IMR-90 (cell line): ENCODE measurements at regions not wholly inside any gene's neighbourhood (a gene's known extent, or its start where the extent isn't known, plus 50 kb on each side); places are given as distances from the start of the nearest gene placed in this dataset.

ENCODE experiments used
- ATAC-seq: fragments of 200-7000 bp; cut with Tn5 transposase; 2 replicates; pipeline ENCODE4 v1.9.1; 2020; ENCODE audit warnings: low read depth, mild to moderate bottlenecking, moderate library complexity
- BruUV-seq: library from RNA; stranded (reverse); fragments of 400-500 nt; replicated peaks from 2 replicates; lab custom pipeline; 2021; lab: Mats Ljungman, UMichigan
- CTCF ChIA-PET: fragments of 300-600 bp; formaldehyde crosslinking; extraction: SDS; loops from one replicate; lab custom pipeline; 2021; ENCODE audit warnings: antibody characterized with exemption; lab: Yijun Ruan, JAX
- POLR2A ChIA-PET: fragments of 300-600 bp; sonication (Branson Sonifier 250); formaldehyde crosslinking; loops from one replicate; lab custom pipeline; 2022; ENCODE audit warnings: antibody characterized with exemption; ENCODE audit not compliant: unreplicated experiment; lab: Charles Lee
- DNase-seq: peaks from one replicate; pipeline ENCODE4 v3.0.0; 2013
- H2AFZ ChIP-seq: replicated peaks from 2 replicates; pipeline ENCODE3; 2013; ENCODE audit warnings: low read length, mild to moderate bottlenecking; ENCODE audit not compliant: poor library complexity
- H2AK5ac ChIP-seq: 2 replicates; pipeline ENCODE4 v1.6.1; 2013; ENCODE audit warnings: low read depth, low read length, inconsistent platforms
- H2AK9ac ChIP-seq: replicated peaks from 2 replicates; pipeline ENCODE3; 2013; ENCODE audit warnings: mild to moderate bottlenecking, low read depth, low read length, moderate library complexity; ENCODE audit not compliant: poor library complexity
- H2BK120ac ChIP-seq: 2 replicates; pipeline ENCODE4 v1.6.1; 2013; ENCODE audit warnings: low read depth, low read length, inconsistent platforms
- H2BK15ac ChIP-seq: 3 replicates; pipeline ENCODE4 v1.6.1; 2013; ENCODE audit warnings: low read depth, low read length, inconsistent platforms
- H2BK20ac ChIP-seq: 2 replicates; pipeline ENCODE4 v1.6.1; 2013; ENCODE audit warnings: low read depth, mild to moderate bottlenecking, inconsistent platforms, low read length, moderate library complexity
- H2BK5ac ChIP-seq: 2 replicates; pipeline ENCODE4 v1.6.1; 2013; ENCODE audit warnings: mild to moderate bottlenecking, low read depth, low read length, inconsistent platforms; ENCODE audit not compliant: poor library complexity, severe bottlenecking
- H3K14ac ChIP-seq: replicated peaks from 2 replicates; pipeline ENCODE4 v1.6.1; 2013; ENCODE audit warnings: low read depth, low read length, inconsistent platforms
- H3K18ac ChIP-seq: 2 replicates; pipeline ENCODE4 v1.6.1; 2013; ENCODE audit warnings: low read depth, low read length, control low read depth
- H3K23ac ChIP-seq: 2 replicates; pipeline ENCODE4 v1.6.1; 2013; ENCODE audit warnings: low read depth, low read length, inconsistent platforms
- H3K27ac ChIP-seq: 2 replicates; pipeline ENCODE4 v1.5.1; 2013; ENCODE audit warnings: mild to moderate bottlenecking, control low read depth, low read length; ENCODE audit not compliant: insufficient read depth
- H3K27me3 ChIP-seq: 2 replicates; pipeline ENCODE4 v1.6.1; 2013; ENCODE audit warnings: low read length; ENCODE audit not compliant: control insufficient read depth, insufficient read depth
- H3K36me3 ChIP-seq: 2 replicates; pipeline ENCODE4 v1.6.1; 2013; ENCODE audit warnings: low read length, mixed read lengths; ENCODE audit not compliant: control insufficient read depth, insufficient read depth
- H3K4ac ChIP-seq: 2 replicates; pipeline ENCODE4 v1.6.1; 2013; ENCODE audit warnings: low read depth, low read length, inconsistent platforms
- H3K4me1 ChIP-seq: 2 replicates; pipeline ENCODE4 v1.6.1; 2013; ENCODE audit warnings: low read length, mixed read lengths; ENCODE audit not compliant: control insufficient read depth, insufficient read depth
- H3K4me2 ChIP-seq: 2 replicates; pipeline ENCODE4 v1.6.1; 2013; ENCODE audit warnings: low read depth, mild to moderate bottlenecking, control low read depth, low read length, moderate library complexity
- H3K4me3 ChIP-seq: 2 replicates; pipeline ENCODE4 v1.5.1; 2013; ENCODE audit warnings: low read depth, mild to moderate bottlenecking, control low read depth, low read length, moderate library complexity; ENCODE audit not compliant: insufficient read depth
- H3K56ac ChIP-seq: 2 replicates; pipeline ENCODE4 v1.6.1; 2013; ENCODE audit warnings: low read length, inconsistent platforms; ENCODE audit not compliant: insufficient read depth; ENCODE audit errors: extremely low read depth
- H3K79me1 ChIP-seq, 2 experiments: 2 replicates each; pipeline ENCODE4 v1.6.1; 2013; ENCODE audit warnings: low read length in 2 of 2, inconsistent platforms in 1 of 2, low read depth in 1 of 2
- H3K9ac ChIP-seq: 2 replicates; pipeline ENCODE4 v1.6.1; 2013; ENCODE audit warnings: low read depth, low read length, control low read depth
- H3K9me1 ChIP-seq: 2 replicates; pipeline ENCODE4 v1.6.1; 2013; ENCODE audit warnings: low read length, inconsistent platforms; ENCODE audit not compliant: insufficient read depth
- H3K9me3 ChIP-seq: 2 replicates; pipeline ENCODE4 v1.6.1; 2013; ENCODE audit warnings: low read length; ENCODE audit not compliant: control insufficient read depth, insufficient read depth
- H4K20me1 ChIP-seq: 2 replicates; pipeline ENCODE4 v1.6.1; 2013; ENCODE audit warnings: low read length, inconsistent platforms; ENCODE audit not compliant: insufficient read depth
- H4K5ac ChIP-seq: 2 replicates; pipeline ENCODE4 v1.6.1; 2013; ENCODE audit warnings: mild to moderate bottlenecking, low read depth, low read length, control low read depth
- H4K8ac ChIP-seq, 2 experiments: 2 replicates each; pipeline ENCODE4 v1.6.1; 2013; ENCODE audit warnings: low read depth in 2 of 2, low read length in 2 of 2, control low read depth in 1 of 2, inconsistent platforms in 1 of 2
- H4K91ac ChIP-seq: 2 replicates; pipeline ENCODE4 v1.6.1; 2013; ENCODE audit warnings: low read depth, low read length, inconsistent platforms; ENCODE audit not compliant: insufficient read depth
- BHLHE40 ChIP-seq: fragments of 150-350 bp; IDR thresholded peaks from 2 replicates; pipeline ENCODE4 v1.6.1; 2016; ENCODE audit warnings: mild to moderate bottlenecking, low read depth, low read length
- CEBPB ChIP-seq: IDR thresholded peaks from 2 replicates; pipeline ENCODE4 v1.6.1; 2012; ENCODE audit warnings: low read depth, low read length, improper control_type of control experiment
- RAD21 ChIP-seq: IDR thresholded peaks from 2 replicates; pipeline ENCODE4 v1.6.1; 2012; ENCODE audit warnings: low read length, improper control_type of control experiment
- whole genome bisulfite sequencing, 2 experiments: methylation state at CpG; one replicate each; pipeline versions ENCODE4 v1.1.5 to v1.1.7; 2013; ENCODE audit warnings: missing lambda C conversion rate in 2 of 2; ENCODE audit not compliant: insufficient read length in 1 of 2; ENCODE audit errors: extremely low coverage in 2 of 2; 5-methylcytosine and 5-hydroxymethylcytosine counted together
- dilution Hi-C: fragments of 300-500 bp; cut with HindIII; formaldehyde crosslinking; loops from one replicate; pipeline ENCODE4 v1.14.3; 2018; ENCODE audit warnings: low sequenced_read_pairs; ENCODE audit not compliant: unreplicated experiment
- in situ Hi-C: fragments of 300-500 bp; cut with MboI; formaldehyde crosslinking; loops from 3 replicates; pipeline ENCODE4 v1.14.3; 2019; ENCODE audit warnings: low sequenced_read_pairs, inconsistent platforms, mixed read lengths
- intact Hi-C: fragments of 100-400 bp; cut with micrococcal nuclease; formaldehyde crosslinking; loops from 2 replicates; pipeline ENCODE4 v1.10.0; 2022

GRCh38 chr3:66620296-66620695, 119.5 kb upstream of the LRIG1 start:
- DNase-seq: no peak
- no peak overlapping the region for H4K91ac ChIP-seq
- H3K27me3 ChIP-seq: no peaks in the 10 kb centered on the region
- H3K56ac ChIP-seq: no peak overlapping the region
- no peak for ATAC-seq
- no peak overlapping the region for H2BK20ac ChIP-seq
- ChIA-PET CTCF (no interaction called here), POLR2A (no interaction called here)
- no peak for TF ChIP-seq CEBPB
- TF ChIP-seq RAD21: no peak
- no peak for TF ChIP-seq BHLHE40
- no peak overlapping the region for H3K4me2 ChIP-seq
- H2AK9ac ChIP-seq: no peak overlapping the region
- H3K9me3 ChIP-seq: no peaks in the 10 kb centered on the region
- no peak overlapping the region for H2BK5ac ChIP-seq
- H2BK15ac ChIP-seq: no peak overlapping the region
- dilution Hi-C loops (no loop called here), intact Hi-C loops (no loop called here), in situ Hi-C loops (no loop called here)
- no peak overlapping the region for H2AK5ac ChIP-seq
- H3K9me1 ChIP-seq: peaks cover 9% of the 10 kb centered on the region; the same call in 1 of the 2 replicates
- no peak overlapping the region for H2AFZ ChIP-seq
- WGBS, 2 experiments: 51% methylated on average over 4 of the region's 9 CpGs; no CpG with 5 or more reads in 1 of the 2 experiments
- H3K79me1 ChIP-seq: no peaks in the 10 kb centered on the region
- no peak overlapping the region for H4K8ac ChIP-seq
- H3K9ac ChIP-seq: no peak overlapping the region
- H4K5ac ChIP-seq: no peak overlapping the region
- no peaks in the 10 kb centered on the region for H3K36me3 ChIP-seq
- H3K14ac ChIP-seq: no peak overlapping the region
- peaks cover 14% of the 10 kb centered on the region for H3K4me1 ChIP-seq
- no peak overlapping the region for H2BK120ac ChIP-seq
- no peak overlapping the region for H3K27ac ChIP-seq
- BruUV-seq: no TSS peak
- no peak overlapping the region for H3K4me3 ChIP-seq
- H3K18ac ChIP-seq: no peak overlapping the region
- no peaks in the 10 kb centered on the region for H4K20me1 ChIP-seq
- H3K23ac ChIP-seq: no peak overlapping the region
- H3K4ac ChIP-seq: no peak overlapping the region
